A549 (cell line): ENCODE measurements at regions not wholly inside any gene's neighbourhood (a gene's known extent, or its start where the extent isn't known, plus 50 kb on each side); places are given as distances from the start of the nearest gene placed in this dataset.

Experiments used
- ATAC-seq, 2 experiments: fragments of 200-7000 bp in 1 of 2; fragments of >200 bp in 1 of 2; cut with Nextera tagmentation in 1 of 2; cut with Tn5 transposase in 1 of 2; 3 replicates each; pipeline versions ENCODE4 v1.8.0 to v1.9.1; 2018 to 2020; ENCODE audit warnings: mild to moderate bottlenecking in 1 of 2, moderate library complexity in 1 of 2
- CTCF ChIA-PET: fragments of 300-600 bp; sonication (Branson Sonifier 250); formaldehyde crosslinking; extraction: SDS; loops from one replicate; lab custom pipeline; 2021; ENCODE audit warnings: antibody characterized with exemption, inconsistent platforms; lab: Yijun Ruan, JAX
- POLR2A ChIA-PET: fragments of 350-600 bp; formaldehyde crosslinking; extraction: SDS; loops from one replicate; lab custom pipeline; 2021; ENCODE audit warnings: antibody characterized with exemption, inconsistent platforms; lab: Yijun Ruan, JAX
- DNase-seq, 2 experiments: peaks; one replicate each; pipeline versions ENCODE4 v3.0.0 to v3.0.0-alpha.2; 2011 to 2016; ENCODE audit warnings: low read depth in 1 of 2, low spot score in 1 of 2
- FAIRE-seq: peaks from 2 replicates; lab custom pipeline; 2011; peaks lifted over from hg19 to GRCh38; lab: Jason Lieb, UNC
- H3K27ac ChIP-seq, 2 experiments: fragments of >200 bp; sonication (Bioruptor Twin); formaldehyde crosslinking; 3 replicates each; pipeline ENCODE4 v1.5.1; 2016 to 2017
- H3K4me1 ChIP-seq: fragments of >200 bp; sonication (Bioruptor Twin); formaldehyde crosslinking; 3 replicates; pipeline ENCODE4 v1.6.1; 2016
- H3K4me2 ChIP-seq: fragments of >200 bp; sonication (Bioruptor Twin); formaldehyde crosslinking; 3 replicates; pipeline ENCODE4 v1.6.1; 2016
- H3K4me3 ChIP-seq: fragments of >200 bp; sonication (Bioruptor Twin); formaldehyde crosslinking; 3 replicates; pipeline ENCODE4 v1.5.1; 2016
- H3K9me3 ChIP-seq: fragments of >200 bp; sonication (Bioruptor Twin); formaldehyde crosslinking; 3 replicates; pipeline ENCODE4 v1.6.1; 2016
- CEBPB ChIP-seq, 2 experiments: fragments of >200 bp in 1 of 2; sonication (Bioruptor Twin) in 1 of 2; formaldehyde crosslinking in 1 of 2; IDR thresholded peaks; 2 replicates each; pipeline ENCODE4 v1.6.1; 2012 to 2016
- CHD2 ChIP-seq: fragments of 150-350 bp; IDR thresholded peaks from 2 replicates; pipeline ENCODE4 v1.6.1; 2014; ENCODE audit warnings: low read length; ENCODE audit not compliant: partially characterized antibody
- ESRRA ChIP-seq: fragments of 150-350 bp; IDR thresholded peaks from 2 replicates; pipeline ENCODE4 v1.6.1; 2014; ENCODE audit warnings: mild to moderate bottlenecking, low read length, borderline replicate concordance
- FOSB ChIP-seq: fragments of 250-450 bp; sonication (Bioruptor Pico); IDR thresholded peaks from 2 replicates; pipeline ENCODE4 v1.5.0; 2020; ENCODE audit warnings: mild to moderate bottlenecking, moderate library complexity
- GATA3 ChIP-seq: IDR thresholded peaks from 2 replicates; pipeline ENCODE4 v1.6.1; 2012; ENCODE audit warnings: borderline replicate concordance
- HDAC2 ChIP-seq: fragments of 200-600 bp; sonication (generic); IDR thresholded peaks from 2 replicates; pipeline ENCODE4 v1.6.1; 2016
- HEYL ChIP-seq: fragments of 250-450 bp; sonication (Bioruptor Pico); IDR thresholded peaks from 2 replicates; pipeline ENCODE4 v1.8.0; 2021; ENCODE audit warnings: mild to moderate bottlenecking, moderate library complexity
- HOXB13 ChIP-seq: fragments of 250-450 bp; sonication (Bioruptor Pico); IDR thresholded peaks from 2 replicates; pipeline ENCODE4 v1.5.0; 2020; ENCODE audit warnings: low read depth, mild to moderate bottlenecking, moderate library complexity
- HOXB5 ChIP-seq: fragments of 250-450 bp; sonication (Bioruptor Pico); IDR thresholded peaks from 2 replicates; pipeline ENCODE4 v1.5.0; 2020; ENCODE audit warnings: mild to moderate bottlenecking, moderate library complexity
- JUNB ChIP-seq: fragments of >200 bp; sonication (Bioruptor Twin); formaldehyde crosslinking; IDR thresholded peaks from 2 replicates; pipeline ENCODE4 v1.6.1; 2016
- KDM1A ChIP-seq: fragments of 200-600 bp; sonication (generic); IDR thresholded peaks from 2 replicates; pipeline ENCODE4 v1.6.1; 2016; ENCODE audit warnings: low read depth, mild to moderate bottlenecking
- KDM5A ChIP-seq: fragments of 200-600 bp; sonication (generic); IDR thresholded peaks from 2 replicates; pipeline ENCODE4 v1.6.1; 2016; ENCODE audit warnings: antibody characterized with exemption, mild to moderate bottlenecking
- MAFK ChIP-seq: fragments of 450-650 bp; IDR thresholded peaks from 2 replicates; pipeline ENCODE4 v1.6.1; 2014; ENCODE audit not compliant: partially characterized antibody
- MAZ ChIP-seq: fragments of 150-350 bp; IDR thresholded peaks from 2 replicates; pipeline ENCODE4 v1.6.1; 2014; ENCODE audit warnings: antibody characterized with exemption, low read depth, low read length, borderline replicate concordance
- MYC ChIP-seq: IDR thresholded peaks from 2 replicates; pipeline ENCODE4 v1.6.1; 2012; ENCODE audit warnings: mild to moderate bottlenecking, inconsistent platforms, low read length, improper control_type of control experiment, borderline replicate concordance
- NFE2L2 ChIP-seq: fragments of 150-350 bp; conservative IDR thresholded peaks from 2 replicates; pipeline ENCODE4 v1.6.1; 2014; ENCODE audit warnings: low read length
- NPAS2 ChIP-seq: fragments of 250-450 bp; sonication (Bioruptor Pico); IDR thresholded peaks from 2 replicates; pipeline ENCODE4 v1.8.0; 2022; ENCODE audit warnings: mild to moderate bottlenecking, moderate library complexity, borderline replicate concordance
- NR3C1 ChIP-seq: fragments of >200 bp; sonication (Bioruptor Twin); formaldehyde crosslinking; IDR thresholded peaks from 3 replicates; pipeline ENCODE4 v1.6.1; 2017
- POLR2A ChIP-seq: IDR thresholded peaks from 2 replicates; pipeline ENCODE4 v1.6.1; 2012; ENCODE audit warnings: mild to moderate bottlenecking, low read length
- POLR2AphosphoS2 ChIP-seq: conservative IDR thresholded peaks from 2 replicates; pipeline ENCODE4 v1.6.1; 2012; ENCODE audit warnings: low read length, improper control_type of control experiment, inconsistent platforms
- RAD21 ChIP-seq, 2 experiments: fragments of >200 bp in 1 of 2; sonication (Bioruptor Twin) in 1 of 2; formaldehyde crosslinking in 1 of 2; IDR thresholded peaks in 1 of 2; conservative IDR thresholded peaks in 1 of 2; 2 replicates in 1 of 2; 3 replicates in 1 of 2; pipeline ENCODE4 v1.6.1; 2012 to 2018; ENCODE audit warnings: inconsistent platforms in 1 of 2
- RARB ChIP-seq: fragments of 250-450 bp; sonication (Bioruptor Pico); IDR thresholded peaks from 2 replicates; pipeline ENCODE4 v1.8.0; 2021; ENCODE audit warnings: mild to moderate bottlenecking, moderate library complexity
- RCOR1 ChIP-seq: fragments of 150-350 bp; IDR thresholded peaks from 2 replicates; pipeline ENCODE4 v1.6.1; 2014; ENCODE audit warnings: antibody characterized with exemption, low read length, low read depth
- RFX5 ChIP-seq: fragments of 450-650 bp; IDR thresholded peaks from 2 replicates; pipeline ENCODE4 v1.7.1; 2014; ENCODE audit warnings: antibody characterized with exemption, mild to moderate bottlenecking, moderate library complexity
- RNF2 ChIP-seq: fragments of 200-600 bp; sonication (generic); IDR thresholded peaks from 2 replicates; pipeline ENCODE4 v1.6.1; 2016; ENCODE audit warnings: low read depth, mild to moderate bottlenecking, antibody characterized with exemption, moderate library complexity, borderline replicate concordance
- SMC3 ChIP-seq: fragments of >200 bp; sonication (Bioruptor Twin); formaldehyde crosslinking; IDR thresholded peaks from 3 replicates; pipeline ENCODE4 v1.6.1; 2018; ENCODE audit warnings: inconsistent platforms
- SREBF2 ChIP-seq: fragments of 450-650 bp; IDR thresholded peaks from 2 replicates; pipeline ENCODE4 v1.6.1; 2014; ENCODE audit warnings: mild to moderate bottlenecking, moderate library complexity
- ZC3H11A ChIP-seq: fragments of 450-650 bp; IDR thresholded peaks from 2 replicates; pipeline ENCODE4 v1.6.1; 2014; ENCODE audit warnings: antibody characterized with exemption, mild to moderate bottlenecking
- ZFP36 ChIP-seq: fragments of 450-650 bp; IDR thresholded peaks from 2 replicates; pipeline ENCODE4 v1.6.1; 2014; ENCODE audit warnings: borderline replicate concordance; ENCODE audit not compliant: partially characterized antibody
- WGBS: methylation state at CpG from one replicate; pipeline ENCODE4 v1.1.6; 2017; ENCODE audit errors: missing lambda C conversion rate; 5-methylcytosine and 5-hydroxymethylcytosine counted together
- TF ChIP-seq, protein P1 (sequence below): fragments of 450-650 bp; IDR thresholded peaks from 2 replicates; pipeline ENCODE4 v1.6.1; 2014; ENCODE audit warnings: antibody characterized with exemption
- TF ChIP-seq, protein P2 (sequence below): IDR thresholded peaks from 2 replicates; pipeline ENCODE4 v1.6.1; 2012
- TF ChIP-seq, protein P3 (sequence below): fragments of >200 bp; sonication (Bioruptor Twin); formaldehyde crosslinking; IDR thresholded peaks from 2 replicates; pipeline ENCODE4 v1.6.1; 2016
- TF ChIP-seq, protein P4 (sequence below): fragments of 250-450 bp; sonication (Bioruptor Pico); IDR thresholded peaks from 2 replicates; pipeline ENCODE4 v1.5.0; 2020; ENCODE audit warnings: low read depth, mild to moderate bottlenecking, moderate library complexity

DNA sequence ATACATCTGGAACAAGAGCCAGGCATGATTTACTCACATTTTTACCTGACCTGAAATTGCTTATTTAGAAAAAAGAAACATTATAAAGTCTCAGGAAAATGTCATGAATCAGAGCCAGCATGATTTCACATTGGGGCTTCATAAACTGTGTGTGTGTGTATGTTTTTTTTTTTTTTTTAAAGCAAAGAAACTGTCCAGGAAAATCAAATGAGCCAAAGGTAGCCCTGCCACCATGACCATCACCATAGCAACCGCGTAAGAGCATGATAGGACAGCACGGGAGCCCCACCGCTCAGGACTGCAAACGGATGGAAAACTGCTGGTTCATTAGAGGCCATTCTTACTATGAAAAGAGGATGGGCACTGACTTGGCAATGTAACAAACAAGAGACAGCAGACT is 139.2 kb downstream of the NTMT2 start:
- FAIRE-seq (no peak), ATAC-seq (no peak), DNase-seq (no peak)
- ChIA-PET CTCF (no interaction called here), POLR2A (no interaction called here)
- no peaks in the 10 kb centered on the region for H3K9me3 ChIP-seq
- H3K27ac ChIP-seq = no peak overlapping the region
- WGBS = 53% methylated on average over 5 of the region's 5 CpGs
- no peak for TF ChIP-seq NPAS2 (CRISPR knock-in tag)
- TF ChIP-seq ESRRA = no peak
- TF ChIP-seq HOXB13 (CRISPR knock-in tag) = no peak
- TF ChIP-seq GATA3 = no peak
- no peak for TF ChIP-seq POLR2A
- TF ChIP-seq RNF2 = no peak
- no peak for TF ChIP-seq CHD2
- TF ChIP-seq, protein P1, sequence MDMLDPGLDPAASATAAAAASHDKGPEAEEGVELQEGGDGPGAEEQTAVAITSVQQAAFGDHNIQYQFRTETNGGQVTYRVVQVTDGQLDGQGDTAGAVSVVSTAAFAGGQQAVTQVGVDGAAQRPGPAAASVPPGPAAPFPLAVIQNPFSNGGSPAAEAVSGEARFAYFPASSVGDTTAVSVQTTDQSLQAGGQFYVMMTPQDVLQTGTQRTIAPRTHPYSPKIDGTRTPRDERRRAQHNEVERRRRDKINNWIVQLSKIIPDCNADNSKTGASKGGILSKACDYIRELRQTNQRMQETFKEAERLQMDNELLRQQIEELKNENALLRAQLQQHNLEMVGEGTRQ = no peak
- TF ChIP-seq NR3C1 = no peak
- no peak for TF ChIP-seq RARB (CRISPR knock-in tag)
- no peak for TF ChIP-seq FOSB
- TF ChIP-seq, protein P2, sequence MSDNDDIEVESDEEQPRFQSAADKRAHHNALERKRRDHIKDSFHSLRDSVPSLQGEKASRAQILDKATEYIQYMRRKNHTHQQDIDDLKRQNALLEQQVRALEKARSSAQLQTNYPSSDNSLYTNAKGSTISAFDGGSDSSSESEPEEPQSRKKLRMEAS = no peak
- no peak for TF ChIP-seq CEBPB (IDR thresholded peaks at IDR 0.05)
- no peak for TF ChIP-seq ZC3H11A
- no peak for TF ChIP-seq RCOR1
- no peaks in the 10 kb centered on the region for H3K4me1 ChIP-seq
- no peak overlapping the region for H3K4me3 ChIP-seq
- H3K4me2 ChIP-seq = no peak overlapping the region

DNA sequence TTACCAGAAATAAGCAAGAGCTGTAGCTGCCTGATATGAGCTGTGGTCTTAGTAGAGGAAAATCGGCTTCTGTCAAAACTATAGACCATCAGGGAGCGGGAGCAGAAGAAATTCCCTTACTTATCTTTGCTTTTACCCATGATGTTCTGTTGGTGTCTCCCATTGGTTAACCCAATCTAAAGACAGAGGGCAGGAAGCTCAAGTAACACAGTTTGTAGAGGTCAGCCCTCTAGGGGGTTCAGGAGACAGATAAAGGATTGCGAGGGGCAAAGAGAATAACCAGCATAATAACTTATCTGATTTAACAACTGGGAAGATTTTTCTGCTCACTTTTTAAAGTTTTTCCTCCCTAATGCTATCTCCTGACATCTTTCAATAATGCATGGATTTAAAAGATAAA is 142.4 kb downstream of the NTMT2 start:
- H3K27ac ChIP-seq = no peak overlapping the region
- ChIA-PET CTCF (no interaction called here), POLR2A (no interaction called here)
- 7% methylated on average over 3 of the region's 3 CpGs for WGBS
- DNase-seq (no peak), ATAC-seq (no peak), FAIRE-seq (no peak)
- no peaks in the 10 kb centered on the region for H3K4me1 ChIP-seq
- H3K4me3 ChIP-seq = no peak overlapping the region
- H3K9me3 ChIP-seq = no peaks in the 10 kb centered on the region
- TF ChIP-seq ESRRA = no peak
- TF ChIP-seq SREBF2 = no peak
- no peak for TF ChIP-seq FOSB
- TF ChIP-seq CEBPB (IDR thresholded peaks at IDR 0.05) = no peak
- TF ChIP-seq RFX5 = no peak
- TF ChIP-seq HEYL (CRISPR knock-in tag) = no peak
- TF ChIP-seq MYC = no peak
- TF ChIP-seq CHD2 = no peak
- no peak for TF ChIP-seq POLR2A
- no peak for TF ChIP-seq RARB (CRISPR knock-in tag)
- no peak for TF ChIP-seq POLR2AphosphoS2
- no peak for TF ChIP-seq NFE2L2
- H3K4me2 ChIP-seq = no peak overlapping the region

DNA sequence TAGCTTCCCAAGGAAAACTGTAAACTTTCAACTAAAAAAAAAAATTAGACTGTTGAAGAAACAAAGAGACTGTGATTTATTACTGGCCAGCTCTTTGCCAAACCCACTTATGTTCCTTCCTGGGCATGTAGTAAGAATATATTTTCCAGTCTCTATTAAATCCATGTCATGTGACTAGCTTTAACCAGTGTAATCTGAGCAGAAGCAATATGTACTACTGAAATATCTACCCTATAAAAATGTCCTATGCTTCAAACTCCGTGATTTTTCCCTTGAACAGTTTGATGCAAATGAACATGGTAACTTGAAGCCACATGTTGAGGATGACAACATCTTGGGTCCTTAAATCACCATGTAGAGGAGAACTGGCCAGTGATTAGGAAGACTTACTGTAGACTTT is 144.5 kb downstream of the NTMT2 start:
- ChIA-PET POLR2A (no interaction called here), CTCF (no interaction called here)
- no peak overlapping the region for H3K27ac ChIP-seq
- H3K9me3 ChIP-seq = no peaks in the 10 kb centered on the region
- TF ChIP-seq ZC3H11A (no peak), SREBF2 (no peak), JUNB (no peak), HOXB5 (no peak), MAFK (no peak), MAZ (no peak), NR3C1 (no peak), KDM5A (no peak), RAD21 (conservative IDR thresholded peaks at IDR 0.05 in 1 of 2, IDR thresholded peaks at IDR 0.05 in 1 of 2) (no peak), SMC3 (no peak), KDM1A (no peak), RFX5 (no peak), HDAC2 (no peak), ESRRA (no peak), ZFP36 (no peak)
- TF ChIP-seq, protein P1 = no peak
- TF ChIP-seq, protein P3, sequence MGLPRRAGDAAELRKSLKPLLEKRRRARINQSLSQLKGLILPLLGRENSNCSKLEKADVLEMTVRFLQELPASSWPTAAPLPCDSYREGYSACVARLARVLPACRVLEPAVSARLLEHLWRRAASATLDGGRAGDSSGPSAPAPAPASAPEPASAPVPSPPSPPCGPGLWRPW = no peak
- TF ChIP-seq, protein P4, sequence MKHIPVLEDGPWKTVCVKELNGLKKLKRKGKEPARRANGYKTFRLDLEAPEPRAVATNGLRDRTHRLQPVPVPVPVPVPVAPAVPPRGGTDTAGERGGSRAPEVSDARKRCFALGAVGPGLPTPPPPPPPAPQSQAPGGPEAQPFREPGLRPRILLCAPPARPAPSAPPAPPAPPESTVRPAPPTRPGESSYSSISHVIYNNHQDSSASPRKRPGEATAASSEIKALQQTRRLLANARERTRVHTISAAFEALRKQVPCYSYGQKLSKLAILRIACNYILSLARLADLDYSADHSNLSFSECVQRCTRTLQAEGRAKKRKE (CRISPR knock-in tag) = no peak
- TF ChIP-seq, all 56 proteins: peak for 0
- Histone ChIP-seq H3K4me3 (no peak overlapping the region), H3K4me2 (no peak overlapping the region), H3K4me1 (no peaks in the 10 kb centered on the region)
- 4% methylated on average over 1 of the region's 1 CpG for WGBS
- ATAC-seq = no peak
- FAIRE-seq = no peak
- DNase-seq = no peak
